ENCODE measurements at regions not wholly inside any gene's neighbourhood (a gene's known extent, or its start where the extent isn't known, plus 50 kb on each side); places are given as distances from the start of the nearest gene placed in this dataset.
"Not testable (repeated sequence)": the region's sequence is repeated elsewhere in the genome, so short reads cannot be mapped to it uniquely, and the experiment has no call there.

DNA sequence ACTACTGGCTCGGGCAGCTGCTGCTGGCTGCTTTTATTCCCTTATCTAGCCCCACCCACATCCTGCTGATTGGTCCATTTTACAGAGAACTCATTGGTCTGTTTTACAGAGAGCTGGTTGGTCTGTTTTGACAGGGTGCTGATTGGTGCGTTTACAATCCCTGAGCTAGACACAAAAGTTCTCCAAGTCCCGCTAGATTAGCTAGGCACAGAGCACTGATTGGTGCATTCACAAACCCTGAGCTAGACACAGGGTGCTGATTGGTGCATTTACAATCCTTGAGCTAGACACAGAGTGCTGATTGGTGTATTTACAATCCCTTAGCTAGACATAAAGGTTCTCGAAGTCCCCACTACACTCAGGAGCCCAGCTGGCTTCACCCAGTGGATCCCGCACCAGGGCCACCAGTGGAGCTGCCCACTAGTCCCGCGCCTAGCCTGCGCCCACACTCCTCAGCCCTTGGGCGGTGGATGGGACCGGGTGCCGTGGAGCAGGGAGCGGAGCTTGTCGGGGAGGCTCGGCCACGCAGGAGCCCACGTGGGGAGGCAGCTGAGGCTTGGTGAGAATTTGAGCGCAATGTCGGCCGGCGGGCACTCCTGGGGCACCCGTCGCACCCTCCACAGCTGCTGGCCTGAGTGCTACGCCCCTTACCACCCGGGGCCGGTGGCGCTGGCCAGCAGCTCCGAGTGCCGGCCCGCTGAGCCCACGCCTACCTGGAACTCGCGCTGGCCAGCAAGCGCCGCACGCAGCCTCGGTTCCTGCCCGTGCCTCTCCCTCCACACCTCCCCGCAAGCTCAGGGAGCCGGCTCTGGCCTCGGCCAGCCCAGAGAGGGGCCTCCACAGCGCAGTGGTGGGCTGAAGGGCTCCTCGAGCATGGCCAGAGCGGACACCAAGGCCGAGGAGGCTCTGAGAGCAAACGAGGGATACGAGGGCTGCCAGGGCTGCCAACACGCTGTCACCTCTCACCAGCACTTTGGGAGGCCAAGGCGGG, 91.1 kb upstream of the HS3ST2 start:
- not testable (repeated sequence) for DNase-seq

DNA sequence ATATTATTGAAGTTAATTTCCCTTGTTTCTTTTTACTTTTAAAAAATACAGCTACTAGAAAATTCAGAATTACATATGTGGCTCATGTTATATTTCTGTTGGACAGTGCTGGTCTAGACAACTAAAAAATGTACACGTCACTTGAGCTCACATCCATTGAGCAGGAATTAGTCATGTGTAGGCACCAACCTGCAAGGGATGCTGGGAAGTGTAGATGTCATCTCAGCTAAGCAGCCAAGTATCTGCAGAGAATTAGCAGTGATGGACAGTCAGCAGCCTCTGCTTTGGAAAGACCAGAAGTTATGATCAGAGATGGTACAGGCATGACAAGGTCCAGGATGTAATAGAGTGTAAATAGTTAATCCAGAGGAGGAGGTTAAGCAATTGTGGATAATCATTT, 87.1 kb upstream of the HS3ST2 start:
- no peak for DNase-seq

GRCh38 chr16:22727285-22728166, 86.4 kb upstream of the HS3ST2 start:
- DNase-seq, result no peak

DNA sequence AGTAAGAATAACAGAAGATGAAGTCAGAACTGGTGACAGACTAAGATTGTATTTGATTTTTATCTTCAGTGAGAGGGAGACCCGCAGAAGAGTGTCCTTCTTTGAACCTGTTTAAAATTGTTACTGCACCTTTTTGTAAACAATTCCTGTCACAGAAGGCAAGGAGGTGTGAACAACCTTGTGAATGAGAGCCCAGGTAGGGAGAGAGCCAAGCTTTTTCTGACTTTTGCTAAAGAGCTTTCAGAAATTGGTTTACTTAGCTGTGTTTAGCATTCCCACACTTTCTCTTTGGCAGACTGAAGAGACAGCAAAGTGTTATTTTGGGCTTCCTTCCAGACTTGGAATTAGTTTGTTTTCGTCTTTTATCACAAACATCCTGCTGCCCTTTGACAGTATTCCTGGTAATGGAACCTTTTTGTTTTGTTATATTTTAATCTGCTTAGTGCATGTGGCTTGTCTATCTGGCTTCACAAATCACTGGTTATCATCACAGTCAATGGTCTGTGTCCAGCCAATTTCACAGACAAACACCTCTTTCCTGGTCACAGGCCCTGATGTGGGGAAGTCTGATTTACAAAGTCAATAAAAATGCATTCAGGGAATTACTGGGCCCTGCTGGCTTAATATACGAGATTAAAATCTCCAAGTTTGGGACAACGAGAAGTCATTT, 85.7 kb upstream of the HS3ST2 start:
- no peak for DNase-seq

DNA sequence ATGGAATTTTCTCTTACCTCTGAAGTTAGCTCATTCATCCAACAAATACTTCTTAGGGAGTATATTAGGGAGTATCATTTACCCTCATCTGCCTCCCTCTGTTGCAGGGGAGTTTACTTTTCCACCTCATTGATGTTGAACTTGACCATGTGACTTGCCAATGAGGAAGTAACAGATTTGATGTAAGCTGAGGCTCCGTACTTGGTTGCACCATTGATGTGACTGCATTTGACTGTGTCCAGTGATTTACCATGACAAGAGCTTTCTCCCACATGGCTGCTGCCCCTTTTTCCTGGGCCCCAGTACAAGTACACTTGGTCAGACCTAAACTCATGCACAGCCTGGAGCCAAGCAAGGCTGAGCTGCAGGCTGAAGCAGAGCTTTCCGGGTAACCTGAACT, 81.6 kb upstream of the HS3ST2 start:
- no peak for DNase-seq

DNA sequence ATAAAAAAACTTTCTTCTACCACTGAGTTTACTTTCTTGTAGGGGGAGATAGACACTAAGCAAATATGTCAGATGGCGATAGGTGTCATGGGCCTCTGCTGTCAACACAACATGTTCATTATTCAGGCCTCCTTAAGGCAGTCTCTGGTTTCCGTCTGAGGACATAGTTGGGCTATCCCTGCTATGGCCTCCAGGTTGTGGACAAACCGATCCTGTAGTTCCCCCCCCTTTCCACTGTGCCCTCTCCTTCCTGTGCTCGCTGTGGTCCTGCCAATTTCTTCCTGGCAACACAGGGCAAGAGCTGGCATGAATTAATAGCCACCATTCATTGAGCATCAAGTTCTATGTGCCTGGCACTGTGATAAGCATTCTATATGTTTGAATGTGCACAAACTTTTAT, 81.0 kb upstream of the HS3ST2 start:
- no peak for DNase-seq

DNA sequence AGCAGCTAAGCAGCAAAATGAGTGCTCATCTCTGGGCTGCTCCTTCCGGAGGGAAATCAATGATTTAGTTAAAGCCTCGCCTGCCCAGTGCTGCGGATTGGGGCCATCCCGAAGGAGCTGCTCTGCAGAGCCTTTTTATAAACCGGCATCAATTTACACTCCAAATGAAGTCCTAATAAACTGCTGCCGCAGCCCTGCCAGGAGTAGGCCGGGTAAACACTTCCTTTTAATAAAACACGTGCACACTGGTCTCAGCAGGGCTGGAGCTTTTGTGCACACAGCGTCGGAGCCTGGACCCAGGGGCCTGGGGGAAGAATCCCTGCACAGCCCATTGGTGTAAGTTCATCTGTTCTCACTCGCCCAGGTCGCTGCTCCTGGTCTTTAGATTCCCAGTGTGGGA, 79.6 kb upstream of the HS3ST2 start:
- no peak for DNase-seq

GRCh38 chr16:22736791-22737190, 77.2 kb upstream of the HS3ST2 start:
- no peak for DNase-seq

- DNase-seq, result peak; percentile 1
Measured at GRCh38 chr16:22739077-22739476, 74.9 kb upstream of the HS3ST2 start.

GRCh38 chr16:22743401-22743800, 70.6 kb upstream of the HS3ST2 start:
- DNase-seq, result no peak

- DNase-seq, result no peak
Measured at GRCh38 chr16:22751104-22751667, 62.8 kb upstream of the HS3ST2 start.

GRCh38 chr16:22751685-22752084, 62.3 kb upstream of the HS3ST2 start:
- DNase-seq, result no peak

DNA sequence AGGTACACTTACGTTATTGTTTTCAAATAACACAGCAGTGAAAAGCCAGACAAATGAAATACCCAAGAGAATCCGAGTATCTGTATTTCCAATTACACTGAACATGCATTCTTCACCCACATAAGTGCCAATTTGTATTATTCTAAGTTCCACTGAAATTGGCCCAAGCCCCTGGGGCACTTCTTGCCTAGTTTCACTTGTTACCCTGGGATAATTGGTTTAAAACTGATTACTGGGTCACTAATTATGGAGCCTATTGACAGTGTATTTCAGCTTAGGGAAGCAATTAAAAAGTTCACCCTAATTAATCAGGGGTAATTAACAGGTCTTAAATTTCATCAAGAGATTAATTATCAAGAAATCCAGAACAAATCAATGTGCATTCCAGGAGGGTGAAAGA, 60.5 kb upstream of the HS3ST2 start:
- no peak for DNase-seq

DNA sequence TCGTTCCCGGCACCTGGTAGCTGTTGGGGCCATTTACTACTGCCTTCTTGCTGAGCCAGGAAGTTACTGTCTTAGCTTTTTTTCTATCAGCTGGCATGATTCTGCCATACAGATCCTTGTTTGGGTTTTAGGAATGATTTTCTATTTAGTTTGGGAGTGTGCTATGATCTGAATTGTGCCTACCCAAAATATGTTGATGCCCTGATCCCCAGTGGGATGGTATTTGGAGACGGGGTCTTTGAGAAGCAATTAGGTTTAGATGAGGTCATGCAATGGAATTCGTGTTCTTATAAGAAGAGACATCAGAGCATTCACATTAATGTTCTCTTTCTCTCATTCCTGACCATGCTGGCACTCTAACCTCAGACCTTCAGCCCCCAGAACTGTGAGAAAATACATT, 59.4 kb upstream of the HS3ST2 start:
- no peak for DNase-seq

DNA sequence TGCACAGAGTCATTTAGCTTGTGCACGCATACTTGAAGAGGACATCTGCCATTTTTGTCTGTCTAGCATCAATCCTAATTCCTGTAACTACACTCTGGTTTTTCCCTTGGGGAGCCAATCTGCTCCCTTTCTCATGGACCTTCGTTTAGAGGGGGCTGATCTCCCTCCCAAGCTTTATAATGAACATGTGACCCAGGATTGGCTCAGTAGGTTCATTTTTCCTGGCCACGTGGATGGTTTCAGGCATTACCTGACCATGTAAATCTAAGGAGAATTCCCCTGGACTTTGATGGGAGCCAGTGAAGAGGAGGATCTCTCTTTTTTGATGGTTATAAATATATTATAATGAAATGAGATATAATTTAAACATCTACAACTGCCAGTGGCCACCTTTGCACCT, 56.8 kb upstream of the HS3ST2 start:
- DNase-seq, result no peak

DNA sequence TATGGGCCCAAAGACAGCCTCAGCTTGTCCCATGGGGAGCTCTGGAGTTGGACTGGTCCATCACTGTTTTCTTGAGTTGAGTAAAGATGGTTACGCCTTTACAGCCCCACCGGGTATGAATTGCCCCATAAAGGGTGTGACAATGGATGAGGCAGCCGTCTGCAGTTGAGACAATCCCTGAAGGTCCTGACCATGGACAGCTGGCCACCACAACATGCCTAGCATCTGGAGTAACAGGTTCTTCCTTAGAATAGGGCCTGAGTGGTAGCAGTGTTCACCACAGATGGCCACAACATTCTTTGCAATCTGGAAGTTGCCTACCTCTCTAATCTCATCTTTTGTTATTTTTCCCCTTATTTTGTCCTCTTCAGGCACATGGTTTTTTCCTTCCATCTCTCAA, 51.5 kb upstream of the HS3ST2 start:
- no peak for DNase-seq

DNA sequence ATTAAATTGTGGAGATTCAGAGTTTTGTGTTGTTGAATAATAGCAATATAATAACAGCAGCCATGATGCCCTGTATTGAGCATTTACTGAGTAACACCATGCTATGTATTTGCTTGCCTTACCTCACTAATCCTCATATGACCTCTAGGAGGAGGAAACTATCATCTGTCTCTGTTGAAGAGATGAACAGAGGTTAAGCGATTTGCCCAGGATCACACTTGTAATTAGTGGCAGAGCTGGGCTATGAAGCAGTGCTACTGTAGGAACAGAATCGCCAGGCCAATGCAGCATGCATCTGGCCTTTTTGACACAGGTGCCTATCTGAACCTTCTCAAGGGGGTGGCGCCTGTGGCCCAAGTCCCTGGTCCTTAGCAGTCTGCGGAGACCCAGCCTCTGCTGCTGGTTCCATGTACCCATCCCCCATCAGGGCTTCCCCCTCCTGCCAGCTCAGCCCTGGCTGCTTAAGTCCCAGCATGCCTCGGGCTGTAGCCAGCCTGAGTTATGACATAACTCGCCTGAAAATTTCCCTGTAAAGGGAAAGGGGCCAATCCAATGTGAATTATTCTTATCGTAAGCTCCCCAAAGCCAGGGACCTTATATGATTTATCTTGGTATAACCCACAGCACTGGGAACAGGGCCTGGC, 50.4 kb upstream of the HS3ST2 start:
- DNase-seq, result no peak

Measured in DMS79 (cell line).